ENCODE measurements at regions not wholly inside any gene's neighbourhood (a gene's known extent, or its start where the extent isn't known, plus 50 kb on each side); places are given as distances from the start of the nearest gene placed in this dataset.
"Not testable (repeated sequence)": the region's sequence is repeated elsewhere in the genome, so short reads cannot be mapped to it uniquely, and the experiment has no call there.

- WGBS, result 77% methylated on average over 15 of the region's 15 CpGs
- not testable (repeated sequence) for H3K27me3 ChIP-seq (ENCODE audit: control insufficient read depth in 4 of 4, insufficient read depth in 4 of 4, low read length in 3 of 4); H3K4me3 ChIP-seq (ENCODE audit: low read depth in 1 of 3, low read length in 3 of 3); H3K9me3 ChIP-seq (ENCODE audit: control insufficient read depth in 4 of 4, low read length in 3 of 4); H3K4me1 ChIP-seq (ENCODE audit: control insufficient read depth in 4 of 4, insufficient read depth in 4 of 4, low read length in 3 of 4); DNase-seq (ENCODE audit: low spot score); H3K27ac ChIP-seq (ENCODE audit: low read depth in 1 of 2, low read length in 2 of 2); H3K36me3 ChIP-seq (ENCODE audit: control insufficient read depth in 4 of 4, insufficient read depth in 3 of 4, low read depth in 1 of 4, low read length in 3 of 4); H3K9ac ChIP-seq (ENCODE audit: low read depth in 1 of 2, low read length in 2 of 2)
Measured at GRCh38 chr22:11288246-11289220, 4239.5 kb upstream of the OR11H1 start.

GRCh38 chr22:11298126-11298893, 4229.7 kb upstream of the OR11H1 start:
- not testable (repeated sequence) for H3K4me3 ChIP-seq (ENCODE audit: low read depth in 1 of 3, low read length in 3 of 3); H3K27me3 ChIP-seq (ENCODE audit: control insufficient read depth in 4 of 4, insufficient read depth in 4 of 4, low read length in 3 of 4); H3K4me1 ChIP-seq (ENCODE audit: control insufficient read depth in 4 of 4, insufficient read depth in 4 of 4, low read length in 3 of 4); H3K9ac ChIP-seq (ENCODE audit: low read depth in 1 of 2, low read length in 2 of 2); H3K36me3 ChIP-seq (ENCODE audit: control insufficient read depth in 4 of 4, insufficient read depth in 3 of 4, low read depth in 1 of 4, low read length in 3 of 4); H3K9me3 ChIP-seq (ENCODE audit: control insufficient read depth in 4 of 4, low read length in 3 of 4); DNase-seq (ENCODE audit: low spot score); H3K27ac ChIP-seq (ENCODE audit: low read depth in 1 of 2, low read length in 2 of 2)
- WGBS, result 47% methylated on average over 5 of the region's 5 CpGs

DNA sequence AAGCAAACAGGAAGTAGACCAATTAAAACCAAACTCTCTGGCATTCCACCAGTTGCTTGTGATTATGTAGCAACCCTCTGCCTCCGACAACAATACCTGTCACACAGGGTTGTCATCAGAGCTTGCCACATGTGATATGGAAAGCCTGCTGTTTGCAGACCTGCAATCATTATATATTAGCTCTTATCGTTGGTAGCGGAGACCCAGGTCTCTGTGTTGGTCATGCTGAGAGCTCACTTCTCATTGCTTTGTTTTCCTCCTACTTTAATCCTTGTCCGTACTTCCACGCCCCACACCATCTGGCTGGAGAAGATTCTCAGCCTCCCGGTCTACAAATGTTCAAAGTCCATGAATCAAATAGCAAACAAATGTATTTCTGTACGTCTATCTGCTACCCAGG, 4225.6 kb upstream of the OR11H1 start:
- not testable (repeated sequence) for H3K4me1 ChIP-seq (ENCODE audit: control insufficient read depth in 4 of 4, insufficient read depth in 4 of 4, low read length in 3 of 4); H3K9me3 ChIP-seq (ENCODE audit: control insufficient read depth in 4 of 4, low read length in 3 of 4); DNase-seq (ENCODE audit: low spot score); H3K27me3 ChIP-seq (ENCODE audit: control insufficient read depth in 4 of 4, insufficient read depth in 4 of 4, low read length in 3 of 4); H3K9ac ChIP-seq (ENCODE audit: low read depth in 1 of 2, low read length in 2 of 2); H3K36me3 ChIP-seq (ENCODE audit: control insufficient read depth in 4 of 4, insufficient read depth in 3 of 4, low read depth in 1 of 4, low read length in 3 of 4); H3K4me3 ChIP-seq (ENCODE audit: low read depth in 1 of 3, low read length in 3 of 3); H3K27ac ChIP-seq (ENCODE audit: low read depth in 1 of 2, low read length in 2 of 2)
- 67% methylated on average over 7 of the region's 7 CpGs for WGBS

DNA sequence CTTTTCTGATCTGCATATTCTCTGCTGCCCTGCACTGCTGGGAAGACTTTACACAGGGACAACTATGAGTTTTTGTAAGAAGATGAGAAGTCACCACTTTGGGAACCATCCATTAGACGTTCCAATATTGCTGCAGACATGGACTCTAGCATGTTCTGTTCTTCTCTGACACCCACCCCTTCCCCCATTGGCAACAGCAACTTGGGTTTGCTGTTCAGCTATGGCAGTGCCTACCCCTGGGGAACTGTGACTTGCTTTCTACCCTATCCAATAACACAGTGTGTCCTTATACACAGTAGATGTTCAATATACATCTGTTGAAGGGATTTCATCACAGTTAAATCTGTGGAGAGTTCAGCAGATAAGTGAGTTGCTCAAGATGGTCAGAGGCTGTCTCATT, 4225.1 kb upstream of the OR11H1 start:
- WGBS, result 23% methylated on average over 1 of the region's 1 CpG
- not testable (repeated sequence) for H3K9me3 ChIP-seq (ENCODE audit: control insufficient read depth in 4 of 4, low read length in 3 of 4); DNase-seq (ENCODE audit: low spot score); H3K4me3 ChIP-seq (ENCODE audit: low read depth in 1 of 3, low read length in 3 of 3); H3K27ac ChIP-seq (ENCODE audit: low read depth in 1 of 2, low read length in 2 of 2); H3K9ac ChIP-seq (ENCODE audit: low read depth in 1 of 2, low read length in 2 of 2); H3K4me1 ChIP-seq (ENCODE audit: control insufficient read depth in 4 of 4, insufficient read depth in 4 of 4, low read length in 3 of 4); H3K27me3 ChIP-seq (ENCODE audit: control insufficient read depth in 4 of 4, insufficient read depth in 4 of 4, low read length in 3 of 4); H3K36me3 ChIP-seq (ENCODE audit: control insufficient read depth in 4 of 4, insufficient read depth in 3 of 4, low read depth in 1 of 4, low read length in 3 of 4)

GRCh38 chr22:11305179-11305578, 4222.8 kb upstream of the OR11H1 start:
- not testable (repeated sequence) for H3K27me3 ChIP-seq (ENCODE audit: control insufficient read depth in 4 of 4, insufficient read depth in 4 of 4, low read length in 3 of 4); H3K4me1 ChIP-seq (ENCODE audit: control insufficient read depth in 4 of 4, insufficient read depth in 4 of 4, low read length in 3 of 4); H3K27ac ChIP-seq (ENCODE audit: low read depth in 1 of 2, low read length in 2 of 2); H3K36me3 ChIP-seq (ENCODE audit: control insufficient read depth in 4 of 4, insufficient read depth in 3 of 4, low read depth in 1 of 4, low read length in 3 of 4); DNase-seq (ENCODE audit: low spot score); H3K4me3 ChIP-seq (ENCODE audit: low read depth in 1 of 3, low read length in 3 of 3); H3K9ac ChIP-seq (ENCODE audit: low read depth in 1 of 2, low read length in 2 of 2)
- H3K9me3 ChIP-seq (ENCODE audit: control insufficient read depth in 4 of 4, low read length in 3 of 4), result peaks cover 2 to 17% (median 4%) of the 10 kb centered on the region in 4 donors
- WGBS, result 75% methylated on average over 7 of the region's 7 CpGs

DNA sequence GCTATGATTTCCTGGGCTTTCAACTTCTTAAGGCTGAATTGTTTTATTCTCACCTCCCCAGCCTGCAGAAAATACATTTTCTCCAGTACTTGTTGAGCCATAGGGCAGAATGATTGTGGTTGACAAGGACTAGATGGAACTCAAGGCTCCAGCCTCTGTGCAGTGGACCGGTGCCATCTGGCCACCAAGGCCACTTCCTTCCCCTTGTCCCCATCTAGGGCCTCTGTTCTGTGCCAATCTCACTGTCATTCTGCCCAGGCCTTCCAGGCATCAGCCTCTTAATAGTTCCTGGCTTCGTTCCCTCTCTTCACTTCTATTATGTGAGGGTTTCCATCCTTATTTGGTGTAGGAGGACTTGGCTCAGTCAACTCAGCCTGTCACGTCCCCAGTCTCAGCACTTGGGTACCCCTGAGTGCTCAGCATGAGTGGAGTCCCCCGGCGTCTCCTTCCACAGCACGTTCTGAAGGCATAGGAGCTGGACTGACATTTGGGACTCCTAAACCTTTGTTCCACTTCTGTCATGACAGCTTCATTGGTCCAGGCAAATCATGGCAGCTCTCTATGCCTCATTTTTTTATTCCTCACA, 4221.0 kb upstream of the OR11H1 start:
- H3K4me3 ChIP-seq (ENCODE audit: low read depth in 1 of 3, low read length in 3 of 3); H3K27me3 ChIP-seq (ENCODE audit: control insufficient read depth in 4 of 4, insufficient read depth in 4 of 4, low read length in 3 of 4); H3K9ac ChIP-seq (ENCODE audit: low read depth in 1 of 2, low read length in 2 of 2); H3K36me3 ChIP-seq (ENCODE audit: control insufficient read depth in 4 of 4, insufficient read depth in 3 of 4, low read depth in 1 of 4, low read length in 3 of 4); H3K27ac ChIP-seq (ENCODE audit: low read depth in 1 of 2, low read length in 2 of 2); DNase-seq (ENCODE audit: low spot score); H3K4me1 ChIP-seq (ENCODE audit: control insufficient read depth in 4 of 4, insufficient read depth in 4 of 4, low read length in 3 of 4): not testable (repeated sequence)
- 61% methylated on average over 6 of the region's 6 CpGs for WGBS
- peaks cover 2 to 17% (median 5%) of the 10 kb centered on the region in 4 donors for H3K9me3 ChIP-seq (ENCODE audit: control insufficient read depth in 4 of 4, low read length in 3 of 4)

All from liver (tissue), 6 donors.